ENCODE measurements at regions not wholly inside any gene's neighbourhood (a gene's known extent, or its start where the extent isn't known, plus 50 kb on each side); places are given as distances from the start of the nearest gene placed in this dataset.

DNA sequence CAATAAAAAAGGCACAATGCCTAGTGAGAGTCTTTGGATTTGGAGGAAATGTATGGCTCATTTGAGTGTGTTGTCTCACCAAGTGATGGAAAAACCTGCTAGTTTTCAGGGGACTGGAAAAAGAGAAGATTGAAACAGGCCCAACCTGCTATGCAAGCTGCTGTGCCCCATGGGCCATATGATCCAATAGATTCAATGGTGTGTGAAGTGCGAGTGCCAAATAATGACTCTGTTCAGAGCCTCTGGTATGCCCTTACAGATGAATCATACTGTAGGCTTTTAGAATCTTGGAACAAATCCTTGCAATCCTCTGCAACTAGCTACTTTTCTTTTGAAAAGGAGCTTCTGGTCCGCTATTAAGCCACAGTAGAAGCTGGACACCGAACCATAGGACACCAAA lies 529.8 kb upstream of the CNTNAP5 start:
- no peak for TF ChIP-seq ZNF274 (IDR thresholded peaks at IDR 0.05; ENCODE audit: low read depth, low read length)
- no peak for TF ChIP-seq YY1 (IDR thresholded peaks at IDR 0.05; ENCODE audit: insufficient read depth, insufficient read length)
- TF ChIP-seq SUZ12 (IDR thresholded peaks at IDR 0.05; ENCODE audit: extremely low read depth, insufficient read depth, insufficient read length), result no peak
